Astrocyte (in vitro differentiated cells and primary cell): ENCODE measurements at regions not wholly inside any gene's neighbourhood (a gene's known extent, or its start where the extent isn't known, plus 50 kb on each side); places are given as distances from the start of the nearest gene placed in this dataset.

ENCODE experiments used
- DNase-seq: peaks from one replicate; pipeline ENCODE4 v3.0.0-alpha.2; 2010; ENCODE audit warnings: low read depth
- FAIRE-seq: peaks from 2 replicates; lab custom pipeline; 2011; peaks lifted over from hg19 to GRCh38; lab: Jason Lieb, UNC
- H2AFZ ChIP-seq: 2 replicates; pipeline ENCODE4 v1.6.0; 2012; ENCODE audit warnings: low read depth, low read length, inconsistent platforms
- H3K27ac ChIP-seq: 2 replicates; pipeline ENCODE4 v1.5.1; 2011; ENCODE audit warnings: low read depth, low read length, inconsistent platforms
- H3K27me3 ChIP-seq: 2 replicates; pipeline ENCODE4 v1.6.0; 2011; ENCODE audit warnings: low read length, inconsistent platforms; ENCODE audit not compliant: insufficient read depth
- H3K36me3 ChIP-seq: 2 replicates; pipeline ENCODE4 v1.5.1; 2011; ENCODE audit warnings: low read length, inconsistent platforms; ENCODE audit not compliant: insufficient read depth
- H3K4me1 ChIP-seq: 2 replicates; pipeline ENCODE4 v1.5.1; 2011; ENCODE audit warnings: low read length, inconsistent platforms; ENCODE audit not compliant: insufficient read depth
- H3K4me2 ChIP-seq: 2 replicates; pipeline ENCODE4 v1.6.0; 2012; ENCODE audit warnings: low read length, inconsistent platforms
- H3K4me3 ChIP-seq: 2 replicates; pipeline ENCODE4 v1.5.1; 2011; ENCODE audit warnings: low read depth, mild to moderate bottlenecking, low read length, inconsistent platforms; ENCODE audit not compliant: insufficient read depth
- H3K79me2 ChIP-seq: 2 replicates; pipeline ENCODE4 v1.6.0; 2012; ENCODE audit warnings: mild to moderate bottlenecking, low read length, inconsistent platforms; ENCODE audit not compliant: insufficient read depth
- H3K9ac ChIP-seq: 2 replicates; pipeline ENCODE4 v1.6.0; 2012; ENCODE audit warnings: mild to moderate bottlenecking, low read length, inconsistent platforms
- H3K9me3 ChIP-seq: 2 replicates; pipeline ENCODE4 v1.5.1; 2012; ENCODE audit warnings: low read depth, mild to moderate bottlenecking, low read length, inconsistent platforms; ENCODE audit not compliant: insufficient read depth
- H4K20me1 ChIP-seq: 2 replicates; pipeline ENCODE4 v1.6.0; 2012; ENCODE audit warnings: low read length, inconsistent platforms; ENCODE audit not compliant: insufficient read depth
- H3K27ac Mint-ChIP-seq: one replicate; pipeline ENCODE4 v1.8.0; 2021; ENCODE audit warnings: mild to moderate bottlenecking, mixed read lengths; ENCODE audit not compliant: unreplicated experiment
- H3K27me3 Mint-ChIP-seq: one replicate; pipeline ENCODE4 v1.8.0; 2021; ENCODE audit warnings: low read depth, mixed read lengths; ENCODE audit not compliant: unreplicated experiment
- H3K36me3 Mint-ChIP-seq: one replicate; pipeline ENCODE4 v1.8.0; 2021; ENCODE audit warnings: low read depth, mixed read lengths; ENCODE audit not compliant: unreplicated experiment
- H3K4me1 Mint-ChIP-seq: one replicate; pipeline ENCODE4 v1.8.0; 2021; ENCODE audit warnings: low read depth, mixed read lengths; ENCODE audit not compliant: unreplicated experiment
- H3K4me3 Mint-ChIP-seq: one replicate; pipeline ENCODE4 v1.8.0; 2021; ENCODE audit warnings: mild to moderate bottlenecking, moderate library complexity, mixed read lengths; ENCODE audit not compliant: unreplicated experiment
- H3K9me3 Mint-ChIP-seq: one replicate; pipeline ENCODE4 v1.8.0; 2021; ENCODE audit warnings: mild to moderate bottlenecking, mixed read lengths; ENCODE audit not compliant: unreplicated experiment
- EZH2 ChIP-seq: IDR thresholded peaks from 2 replicates; pipeline ENCODE4 v1.6.1; 2012; ENCODE audit warnings: mild to moderate bottlenecking, low read length, inconsistent platforms; ENCODE audit not compliant: insufficient read depth
- TF ChIP-seq, protein P1 (sequence below): IDR thresholded peaks from 2 replicates; pipeline ENCODE4 v1.5.1; 2011; ENCODE audit warnings: low read depth, mild to moderate bottlenecking, inconsistent platforms, low read length, moderate library complexity; ENCODE audit not compliant: insufficient read depth

DNA sequence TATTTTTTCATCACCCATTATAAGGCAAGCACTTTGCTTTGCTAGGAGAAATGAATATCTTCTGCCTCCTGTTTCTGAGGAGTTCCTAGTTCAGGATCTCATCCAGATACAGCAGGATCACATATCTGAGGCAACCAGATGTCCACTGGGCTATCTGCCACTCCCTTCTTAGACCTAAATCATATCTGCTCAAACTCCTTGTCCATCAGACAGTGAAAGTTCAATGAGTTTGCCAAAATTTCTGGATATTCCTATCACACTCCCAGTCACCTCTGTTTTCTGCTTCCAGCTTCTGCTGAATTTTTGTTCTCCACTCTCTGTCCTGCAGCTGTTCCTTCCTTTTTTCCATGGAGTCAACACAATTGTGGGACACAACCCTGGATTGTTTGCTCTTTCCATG, 54.2 kb upstream of the BASP1 start:
- Histone ChIP-seq H3K4me3 (no peak overlapping the region), H3K27ac (no peak overlapping the region), H3K79me2 (no peaks in the 10 kb centered on the region), H3K4me1 (peaks cover 2% of the 10 kb centered on the region), H3K27me3 (no peaks in the 10 kb centered on the region), H4K20me1 (no peaks in the 10 kb centered on the region), H3K4me2 (no peak overlapping the region), H3K36me3 (no peaks in the 10 kb centered on the region), H2AFZ (no peak overlapping the region), H3K9me3 (no peaks in the 10 kb centered on the region), H3K9ac (no peak overlapping the region)
- TF ChIP-seq EZH2 = no peak
- TF ChIP-seq, protein P1, sequence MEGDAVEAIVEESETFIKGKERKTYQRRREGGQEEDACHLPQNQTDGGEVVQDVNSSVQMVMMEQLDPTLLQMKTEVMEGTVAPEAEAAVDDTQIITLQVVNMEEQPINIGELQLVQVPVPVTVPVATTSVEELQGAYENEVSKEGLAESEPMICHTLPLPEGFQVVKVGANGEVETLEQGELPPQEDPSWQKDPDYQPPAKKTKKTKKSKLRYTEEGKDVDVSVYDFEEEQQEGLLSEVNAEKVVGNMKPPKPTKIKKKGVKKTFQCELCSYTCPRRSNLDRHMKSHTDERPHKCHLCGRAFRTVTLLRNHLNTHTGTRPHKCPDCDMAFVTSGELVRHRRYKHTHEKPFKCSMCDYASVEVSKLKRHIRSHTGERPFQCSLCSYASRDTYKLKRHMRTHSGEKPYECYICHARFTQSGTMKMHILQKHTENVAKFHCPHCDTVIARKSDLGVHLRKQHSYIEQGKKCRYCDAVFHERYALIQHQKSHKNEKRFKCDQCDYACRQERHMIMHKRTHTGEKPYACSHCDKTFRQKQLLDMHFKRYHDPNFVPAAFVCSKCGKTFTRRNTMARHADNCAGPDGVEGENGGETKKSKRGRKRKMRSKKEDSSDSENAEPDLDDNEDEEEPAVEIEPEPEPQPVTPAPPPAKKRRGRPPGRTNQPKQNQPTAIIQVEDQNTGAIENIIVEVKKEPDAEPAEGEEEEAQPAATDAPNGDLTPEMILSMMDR = no peak
- no peaks in the 10 kb centered on the region for H3K9me3 Mint-ChIP-seq
- H3K27ac Mint-ChIP-seq = no peak overlapping the region
- H3K4me3 Mint-ChIP-seq = no peak overlapping the region
- H3K36me3 Mint-ChIP-seq = no peaks in the 10 kb centered on the region
- no peak for FAIRE-seq
- DNase-seq = no peak
- peaks cover under 1% of the 10 kb centered on the region for H3K4me1 Mint-ChIP-seq
- H3K27me3 Mint-ChIP-seq = no peaks in the 10 kb centered on the region

DNA sequence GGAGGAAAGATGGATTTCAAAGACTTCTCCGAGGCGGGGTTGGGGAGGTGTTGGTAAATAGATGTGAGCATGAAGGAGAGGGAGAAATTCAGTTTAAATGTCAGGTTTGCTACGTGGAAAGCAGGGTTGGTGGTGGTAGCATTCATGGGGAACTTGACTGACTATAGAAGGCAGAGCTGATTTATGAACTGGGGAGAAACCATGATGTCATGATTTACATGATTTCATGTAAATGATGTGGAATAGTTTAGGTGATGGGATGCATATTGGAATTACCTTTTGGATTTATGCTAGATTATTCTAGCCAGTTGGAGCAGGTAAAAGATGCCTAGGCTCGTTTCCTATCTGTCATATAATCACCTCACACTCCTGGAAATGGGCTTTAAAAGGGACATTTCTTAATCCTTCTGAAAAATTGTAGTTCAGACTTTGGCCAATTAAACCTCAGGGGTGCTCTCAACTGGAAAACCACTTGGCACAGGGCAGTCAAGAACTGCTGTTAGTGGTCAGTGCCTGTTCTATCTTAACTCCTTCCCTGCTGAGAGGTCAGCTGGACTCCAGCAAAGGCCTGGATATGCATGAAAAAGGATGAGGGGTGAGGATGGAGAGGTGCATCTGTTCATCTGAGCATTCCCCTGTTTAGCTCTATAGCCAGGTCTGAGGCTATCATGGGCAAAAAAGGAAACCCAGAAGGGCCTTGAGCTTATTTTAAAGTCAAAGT, 50.1 kb upstream of the BASP1 start:
- FAIRE-seq = no peak
- no peaks in the 10 kb centered on the region for H3K27me3 ChIP-seq
- H3K27me3 Mint-ChIP-seq = no peaks in the 10 kb centered on the region
- no peak overlapping the region for H3K27ac ChIP-seq
- H3K4me2 ChIP-seq = no peak overlapping the region
- no peak overlapping the region for H3K4me3 ChIP-seq
- no peaks in the 10 kb centered on the region for H3K36me3 Mint-ChIP-seq
- TF ChIP-seq EZH2 = no peak
- TF ChIP-seq, protein P1 = no peak
- no peak overlapping the region for H3K27ac Mint-ChIP-seq
- no peaks in the 10 kb centered on the region for H4K20me1 ChIP-seq
- no peaks in the 10 kb centered on the region for H3K36me3 ChIP-seq
- no peak overlapping the region for H3K9ac ChIP-seq
- no peak overlapping the region for H3K4me3 Mint-ChIP-seq
- no peaks in the 10 kb centered on the region for H3K79me2 ChIP-seq
- no peaks in the 10 kb centered on the region for H3K9me3 ChIP-seq
- no peak overlapping the region for H2AFZ ChIP-seq
- H3K4me1 ChIP-seq = peaks cover 3% of the 10 kb centered on the region
- H3K4me1 Mint-ChIP-seq = peaks cover 11% of the 10 kb centered on the region
- peak; percentile 64 for DNase-seq
- H3K9me3 Mint-ChIP-seq = no peaks in the 10 kb centered on the region
